GM12878 (cell line): ENCODE measurements at regions not wholly inside any gene's neighbourhood (a gene's known extent, or its start where the extent isn't known, plus 50 kb on each side); places are given as distances from the start of the nearest gene placed in this dataset.

ENCODE experiments used
- ATAC-seq: fragments of 200-7000 bp; cut with Tn5 transposase; 3 replicates; pipeline ENCODE4 v1.9.1; 2020; ENCODE audit warnings: mild to moderate bottlenecking, moderate library complexity
- BruUV-seq: library from RNA; stranded (reverse); fragments of 400-500 nt; replicated peaks from 2 replicates; lab custom pipeline; 2021; lab: Mats Ljungman, UMichigan
- CTCF ChIA-PET: fragments of 300-600 bp; sonication (Branson Sonifier 250); formaldehyde crosslinking; extraction: SDS; loops from one replicate; lab custom pipeline; 2021; ENCODE audit warnings: inconsistent platforms; lab: Yijun Ruan, JAX
- POLR2A ChIA-PET: fragments of 350-600 bp; formaldehyde crosslinking; extraction: SDS; loops from one replicate; lab custom pipeline; 2021; ENCODE audit warnings: inconsistent platforms; lab: Charles Lee
- RAD21 ChIA-PET: fragments of 300-600 bp; sonication (Branson Sonifier 250); formaldehyde crosslinking; loops from one replicate; lab custom pipeline; 2023; ENCODE audit warnings: antibody characterized with exemption; ENCODE audit not compliant: unreplicated experiment; lab: Charles Lee
- SMC1A ChIA-PET: fragments of 300-600 bp; sonication (Branson Sonifier 250); formaldehyde crosslinking; loops from one replicate; lab custom pipeline; 2023; ENCODE audit not compliant: unreplicated experiment, uncharacterized antibody; lab: Charles Lee
- DNase-seq: peaks from one replicate; pipeline ENCODE4 v3.0.0-alpha.2; 2011; ENCODE audit warnings: low read depth, low spot score
- FAIRE-seq: peaks from 3 replicates; lab custom pipeline; 2011; peaks lifted over from hg19 to GRCh38; lab: Jason Lieb, UNC
- H2AFZ ChIP-seq: 2 replicates; pipeline ENCODE4 v1.6.0; 2011; ENCODE audit warnings: low read depth, low read length, control low read depth; ENCODE audit not compliant: control insufficient read depth
- H3K27ac ChIP-seq: 2 replicates; pipeline ENCODE4 v1.5.1; 2011; ENCODE audit warnings: control low read depth; ENCODE audit not compliant: control insufficient read depth, insufficient read depth
- H3K27me3 ChIP-seq, 2 experiments: replicated peaks in 1 of 2; 2 replicates each; pipeline versions ENCODE4 v1.6.0 to v1.6.1; 2011; ENCODE audit warnings: low read length in 1 of 2; ENCODE audit not compliant: control insufficient read depth in 2 of 2, insufficient read depth in 2 of 2
- H3K36me3 ChIP-seq, 2 experiments: 2 replicates each; pipeline ENCODE4 v1.5.1; 2011; ENCODE audit warnings: low read length in 1 of 2; ENCODE audit not compliant: control insufficient read depth in 2 of 2, insufficient read depth in 2 of 2
- H3K4me1 ChIP-seq: 2 replicates; pipeline ENCODE4 v1.6.1; 2011; ENCODE audit warnings: mild to moderate bottlenecking, low read length, moderate library complexity, mixed read lengths; ENCODE audit not compliant: control insufficient read depth, insufficient read depth
- H3K4me2 ChIP-seq: 2 replicates; pipeline ENCODE4 v1.6.0; 2011; ENCODE audit warnings: control low read depth; ENCODE audit not compliant: control insufficient read depth, insufficient read depth
- H3K4me3 ChIP-seq: fragments of 200-600 bp; sonication (generic); 2 replicates; pipeline ENCODE4 v1.5.1; 2016
- H3K79me2 ChIP-seq: 2 replicates; pipeline ENCODE4 v1.6.0; 2011; ENCODE audit warnings: low read length; ENCODE audit not compliant: control insufficient read depth, insufficient read depth
- H3K9ac ChIP-seq: 2 replicates; pipeline ENCODE4 v1.8.0; 2011; ENCODE audit warnings: low read length, control low read depth, mixed read lengths; ENCODE audit not compliant: control insufficient read depth, insufficient read depth
- H3K9me3 ChIP-seq: replicated peaks from 3 replicates; pipeline ENCODE4 v1.5.1; 2011; ENCODE audit warnings: mild to moderate bottlenecking, low read length; ENCODE audit not compliant: control insufficient read depth, insufficient read depth
- H4K20me1 ChIP-seq: 2 replicates; pipeline ENCODE4 v1.6.0; 2011; ENCODE audit not compliant: control insufficient read depth, insufficient read depth
- CBX5 ChIP-seq: sonication (generic); IDR thresholded peaks from 2 replicates; pipeline ENCODE4 v1.6.1; 2016; ENCODE audit warnings: low read depth, moderate library complexity, mild to moderate bottlenecking, inconsistent platforms
- POLR2AphosphoS5 ChIP-seq: IDR thresholded peaks from 2 replicates; pipeline ENCODE4 v1.6.1; 2011; ENCODE audit warnings: mild to moderate bottlenecking, low read length, inconsistent platforms
- RB1 ChIP-seq: fragments of 450-650 bp; formaldehyde crosslinking; IDR thresholded peaks from 2 replicates; pipeline ENCODE4 v1.6.1; 2017; ENCODE audit warnings: mild to moderate bottlenecking, borderline replicate concordance
- TAF1 ChIP-seq: IDR thresholded peaks from 2 replicates; pipeline ENCODE4 v1.6.1; 2011; ENCODE audit warnings: mild to moderate bottlenecking, low read depth, low read length, borderline replicate concordance
- ZNF274 ChIP-seq: IDR thresholded peaks from one replicate; pipeline ENCODE4 v1.8.0; 2011; ENCODE audit not compliant: insufficient read length, insufficient read depth
- WGBS: methylation state at CpG from one replicate; pipeline ENCODE4 v1.1.6; 2016; ENCODE audit warnings: low lambda C conversion rate; ENCODE audit not compliant: insufficient replicate concordance, insufficient coverage; ENCODE audit errors: missing lambda C conversion rate; 5-methylcytosine and 5-hydroxymethylcytosine counted together
- in situ Hi-C: fragments of 300-500 bp; cut with MboI; formaldehyde crosslinking; loops from 9 replicates; pipeline ENCODE4 v1.14.3; 2018; ENCODE audit warnings: mixed read lengths
- intact Hi-C: fragments of 100-400 bp; cut with micrococcal nuclease; formaldehyde crosslinking; loops from one replicate; pipeline ENCODE4 v1.14.2; 2022; ENCODE audit not compliant: unreplicated experiment
- TF ChIP-seq, protein P1 (sequence below): fragments of 450-650 bp; IDR thresholded peaks from 2 replicates; pipeline ENCODE4 v1.6.1; 2017; ENCODE audit warnings: borderline replicate concordance
- TF ChIP-seq, protein P2 (sequence below): fragments of 450-650 bp; formaldehyde crosslinking; IDR thresholded peaks from 2 replicates; pipeline ENCODE4 v1.4.0; 2020; ENCODE audit warnings: mild to moderate bottlenecking, moderate library complexity
- TF ChIP-seq, protein P3 (sequence below): IDR thresholded peaks from 2 replicates; pipeline ENCODE4 v1.6.1; 2012; ENCODE audit warnings: low read length, inconsistent platforms

DNA sequence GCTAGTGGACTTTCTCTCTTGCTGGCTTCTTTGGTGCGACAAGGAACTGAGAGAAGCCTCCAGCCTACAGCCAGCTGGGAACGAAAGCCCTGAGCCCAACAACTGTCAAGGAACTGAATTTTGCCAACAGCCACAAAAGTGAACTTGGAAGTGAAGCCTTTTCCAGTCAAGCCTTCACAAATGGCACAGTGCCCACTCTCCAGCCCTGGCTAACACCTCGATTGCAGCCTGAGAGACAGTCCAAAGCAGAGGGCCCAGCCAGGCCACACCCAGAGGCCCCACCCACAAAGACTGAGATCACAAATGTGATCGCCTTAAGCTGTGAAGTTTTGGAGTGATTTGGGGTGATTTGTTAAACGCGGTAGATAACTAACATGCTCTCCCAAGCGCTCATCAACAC is 244.6 kb upstream of the SDK2 start (continued):
- TF ChIP-seq, protein P1, sequence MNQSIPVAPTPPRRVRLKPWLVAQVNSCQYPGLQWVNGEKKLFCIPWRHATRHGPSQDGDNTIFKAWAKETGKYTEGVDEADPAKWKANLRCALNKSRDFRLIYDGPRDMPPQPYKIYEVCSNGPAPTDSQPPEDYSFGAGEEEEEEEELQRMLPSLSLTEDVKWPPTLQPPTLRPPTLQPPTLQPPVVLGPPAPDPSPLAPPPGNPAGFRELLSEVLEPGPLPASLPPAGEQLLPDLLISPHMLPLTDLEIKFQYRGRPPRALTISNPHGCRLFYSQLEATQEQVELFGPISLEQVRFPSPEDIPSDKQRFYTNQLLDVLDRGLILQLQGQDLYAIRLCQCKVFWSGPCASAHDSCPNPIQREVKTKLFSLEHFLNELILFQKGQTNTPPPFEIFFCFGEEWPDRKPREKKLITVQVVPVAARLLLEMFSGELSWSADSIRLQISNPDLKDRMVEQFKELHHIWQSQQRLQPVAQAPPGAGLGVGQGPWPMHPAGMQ: no peak
- TF ChIP-seq, all 136 proteins: peak for 0

DNA sequence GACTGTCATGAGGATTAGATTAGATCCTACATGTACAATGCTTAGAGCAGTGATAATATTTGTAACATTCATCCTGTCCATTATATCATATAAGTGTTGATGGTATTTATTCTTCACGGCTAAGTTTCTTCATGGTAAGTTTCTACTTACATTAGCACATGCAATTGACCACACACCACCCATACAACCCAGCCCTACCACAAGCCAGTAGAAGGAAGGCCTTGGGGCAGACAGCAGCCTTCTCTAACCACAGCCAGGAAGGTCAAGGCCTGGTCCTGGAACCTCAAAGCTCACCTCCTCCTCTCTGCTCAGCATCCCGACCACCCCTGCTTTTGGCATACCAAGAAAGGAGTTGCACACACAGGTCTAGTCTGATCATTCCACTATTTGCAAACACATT is 245.2 kb upstream of the SDK2 start:
- CTCF ChIA-PET: no interaction called here
- in situ Hi-C loops: no loop called here

More for the DNA sequence above, 245.2 kb upstream of the SDK2 start:
- POLR2A ChIA-PET: no interaction called here
- Histone ChIP-seq H3K79me2 (no peaks in the 10 kb centered on the region), H4K20me1 (no peaks in the 10 kb centered on the region), H2AFZ (no peak overlapping the region), H3K9ac (no peak overlapping the region), H3K27ac (no peak overlapping the region), H3K27me3 (peaks cover 0 to 2% of the 10 kb centered on the region in 2 experiments; a peak in 1 of 4 replicates), H3K4me2 (no peak overlapping the region), H3K36me3 (no peaks in the 10 kb centered on the region), H3K4me3 (no peak overlapping the region), H3K4me1 (no peaks in the 10 kb centered on the region), H3K9me3 (no peaks in the 10 kb centered on the region)
- RAD21 ChIA-PET: no interaction called here
- SMC1A ChIA-PET: no interaction called here
- ATAC-seq: no peak
- WGBS: 28% methylated on average over 2 of the region's 2 CpGs
- DNase-seq: no peak
- no peak for FAIRE-seq
- intact Hi-C loops: no loop called here
- no TSS peak for BruUV-seq
- TF ChIP-seq ZNF274 (no peak), CBX5 (no peak), TAF1 (no peak), POLR2AphosphoS5 (no peak), RB1 (no peak)
- TF ChIP-seq, protein P2, sequence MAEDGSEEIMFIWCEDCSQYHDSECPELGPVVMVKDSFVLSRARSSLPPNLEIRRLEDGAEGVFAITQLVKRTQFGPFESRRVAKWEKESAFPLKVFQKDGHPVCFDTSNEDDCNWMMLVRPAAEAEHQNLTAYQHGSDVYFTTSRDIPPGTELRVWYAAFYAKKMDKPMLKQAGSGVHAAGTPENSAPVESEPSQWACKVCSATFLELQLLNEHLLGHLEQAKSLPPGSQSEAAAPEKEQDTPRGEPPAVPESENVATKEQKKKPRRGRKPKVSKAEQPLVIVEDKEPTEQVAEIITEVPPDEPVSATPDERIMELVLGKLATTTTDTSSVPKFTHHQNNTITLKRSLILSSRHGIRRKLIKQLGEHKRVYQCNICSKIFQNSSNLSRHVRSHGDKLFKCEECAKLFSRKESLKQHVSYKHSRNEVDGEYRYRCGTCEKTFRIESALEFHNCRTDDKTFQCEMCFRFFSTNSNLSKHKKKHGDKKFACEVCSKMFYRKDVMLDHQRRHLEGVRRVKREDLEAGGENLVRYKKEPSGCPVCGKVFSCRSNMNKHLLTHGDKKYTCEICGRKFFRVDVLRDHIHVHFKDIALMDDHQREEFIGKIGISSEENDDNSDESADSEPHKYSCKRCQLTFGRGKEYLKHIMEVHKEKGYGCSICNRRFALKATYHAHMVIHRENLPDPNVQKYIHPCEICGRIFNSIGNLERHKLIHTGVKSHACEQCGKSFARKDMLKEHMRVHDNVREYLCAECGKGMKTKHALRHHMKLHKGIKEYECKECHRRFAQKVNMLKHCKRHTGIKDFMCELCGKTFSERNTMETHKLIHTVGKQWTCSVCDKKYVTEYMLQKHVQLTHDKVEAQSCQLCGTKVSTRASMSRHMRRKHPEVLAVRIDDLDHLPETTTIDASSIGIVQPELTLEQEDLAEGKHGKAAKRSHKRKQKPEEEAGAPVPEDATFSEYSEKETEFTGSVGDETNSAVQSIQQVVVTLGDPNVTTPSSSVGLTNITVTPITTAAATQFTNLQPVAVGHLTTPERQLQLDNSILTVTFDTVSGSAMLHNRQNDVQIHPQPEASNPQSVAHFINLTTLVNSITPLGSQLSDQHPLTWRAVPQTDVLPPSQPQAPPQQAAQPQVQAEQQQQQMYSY (CRISPR knock-in tag): no peak
- TF ChIP-seq, protein P3, sequence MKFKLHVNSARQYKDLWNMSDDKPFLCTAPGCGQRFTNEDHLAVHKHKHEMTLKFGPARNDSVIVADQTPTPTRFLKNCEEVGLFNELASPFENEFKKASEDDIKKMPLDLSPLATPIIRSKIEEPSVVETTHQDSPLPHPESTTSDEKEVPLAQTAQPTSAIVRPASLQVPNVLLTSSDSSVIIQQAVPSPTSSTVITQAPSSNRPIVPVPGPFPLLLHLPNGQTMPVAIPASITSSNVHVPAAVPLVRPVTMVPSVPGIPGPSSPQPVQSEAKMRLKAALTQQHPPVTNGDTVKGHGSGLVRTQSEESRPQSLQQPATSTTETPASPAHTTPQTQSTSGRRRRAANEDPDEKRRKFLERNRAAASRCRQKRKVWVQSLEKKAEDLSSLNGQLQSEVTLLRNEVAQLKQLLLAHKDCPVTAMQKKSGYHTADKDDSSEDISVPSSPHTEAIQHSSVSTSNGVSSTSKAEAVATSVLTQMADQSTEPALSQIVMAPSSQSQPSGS: no peak
